Fibroblast of lung (primary cell): ENCODE measurements at regions not wholly inside any gene's neighbourhood (a gene's known extent, or its start where the extent isn't known, plus 50 kb on each side); places are given as distances from the start of the nearest gene placed in this dataset.

Source experiments
- DNase-seq, 2 donors: peaks; one replicate each; pipeline versions ENCODE4 v3.0.0 to v3.0.0-alpha.2; 2010; ENCODE audit warnings: low read depth in 2 of 2
- H2AFZ ChIP-seq: 2 replicates; pipeline ENCODE4 v1.5.1; 2012; ENCODE audit warnings: low read length, control low read depth, inconsistent platforms
- H3K27ac ChIP-seq: 2 replicates; pipeline ENCODE4 v1.5.1; 2011; ENCODE audit warnings: low read length, control low read depth; ENCODE audit not compliant: insufficient read depth
- H3K27me3 ChIP-seq: 2 replicates; pipeline ENCODE4 v1.5.1; 2011; ENCODE audit warnings: mild to moderate bottlenecking, low read length; ENCODE audit not compliant: control insufficient read depth, insufficient read depth
- H3K36me3 ChIP-seq: 2 replicates; pipeline ENCODE4 v1.5.1; 2011; ENCODE audit warnings: low read length; ENCODE audit not compliant: control insufficient read depth, insufficient read depth
- H3K4me1 ChIP-seq: 2 replicates; pipeline ENCODE4 v1.5.1; 2011; ENCODE audit warnings: low read length; ENCODE audit not compliant: control insufficient read depth, insufficient read depth; ENCODE audit errors: extremely low read depth
- H3K4me2 ChIP-seq: 2 replicates; pipeline ENCODE4 v1.5.1; 2011; ENCODE audit warnings: low read length, control low read depth; ENCODE audit not compliant: insufficient read depth; ENCODE audit errors: extremely low read depth
- H3K4me3 ChIP-seq, 4 experiments: fragments of 200-600 bp in 1 of 4; sonication (generic) in 1 of 4; replicated peaks in 1 of 4; 2 replicates each; pipeline ENCODE4 v1.5.1; 2011 to 2016; ENCODE audit warnings: low read length in 4 of 4, low read depth in 3 of 4, mild to moderate bottlenecking in 3 of 4, control low read depth in 2 of 4, inconsistent platforms in 1 of 4, mixed read lengths in 1 of 4; ENCODE audit not compliant: insufficient read depth in 1 of 4; ENCODE audit errors: control extremely low read depth in 1 of 4
- H3K79me2 ChIP-seq: 2 replicates; pipeline ENCODE4 v1.5.1; 2012; ENCODE audit warnings: mild to moderate bottlenecking, low read length, inconsistent platforms; ENCODE audit not compliant: control insufficient read depth, insufficient read depth
- H3K9ac ChIP-seq: 2 replicates; pipeline ENCODE4 v1.5.1; 2011; ENCODE audit warnings: mild to moderate bottlenecking, low read length, control low read depth; ENCODE audit not compliant: insufficient read depth
- H3K9me3 ChIP-seq: 2 replicates; pipeline ENCODE4 v1.5.1; 2012; ENCODE audit warnings: low read depth, low read length; ENCODE audit not compliant: control insufficient read depth, insufficient read depth
- H4K20me1 ChIP-seq: 2 replicates; pipeline ENCODE4 v1.5.1; 2011; ENCODE audit warnings: low read length; ENCODE audit not compliant: control insufficient read depth, insufficient read depth; ENCODE audit errors: extremely low read depth
- EZH2 ChIP-seq: IDR thresholded peaks from 2 replicates; pipeline ENCODE4 v1.5.1; 2012; ENCODE audit warnings: low read length, control low read depth, mild to moderate bottlenecking; ENCODE audit errors: missing control alignments
- TF ChIP-seq, protein P1 (sequence below), 2 donors: IDR thresholded peaks in 1 of 2; conservative IDR thresholded peaks in 1 of 2; 1 replicate in 1 of 2; 2 replicates in 1 of 2; pipeline ENCODE4 v1.5.1; 2011 to 2012; ENCODE audit warnings: low read length in 2 of 2, control low read depth in 1 of 2, inconsistent platforms in 1 of 2, low read depth in 1 of 2, mild to moderate bottlenecking in 1 of 2

DNA sequence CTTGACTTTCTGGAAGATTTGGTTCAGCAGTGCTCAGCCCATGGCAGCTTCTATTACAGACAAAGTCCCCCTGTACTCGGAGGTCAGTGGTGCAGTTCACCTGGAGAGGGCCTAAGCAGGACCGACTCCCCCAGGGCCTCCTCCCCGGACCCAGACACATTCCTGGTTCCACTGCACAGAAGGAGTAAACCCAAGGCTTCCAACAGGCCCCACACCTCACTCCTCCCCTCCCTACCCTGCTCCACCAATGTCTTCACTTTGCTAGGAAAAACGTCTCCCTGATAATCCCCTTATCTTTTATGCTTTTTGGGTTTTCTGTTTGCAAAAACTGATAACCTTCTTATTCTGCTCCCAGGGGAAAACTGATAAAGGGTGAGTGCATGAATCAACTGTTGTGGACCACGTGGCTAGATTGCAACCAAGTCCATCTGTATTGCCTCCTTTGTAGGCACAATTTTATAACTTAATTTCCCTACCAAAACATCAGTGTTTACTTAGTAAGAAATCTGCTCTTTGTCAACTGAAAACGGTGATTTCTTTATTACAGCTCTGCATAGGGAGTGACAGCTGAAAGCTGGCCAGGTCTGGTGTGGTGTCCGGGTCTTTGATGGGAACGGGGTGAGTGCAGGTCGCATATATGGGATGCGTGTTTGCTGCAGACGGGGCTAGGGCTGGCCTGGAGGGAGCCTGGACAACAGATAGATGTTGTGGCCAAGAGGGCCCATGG, 202.5 kb downstream of the GLI2 start:
- DNase-seq: peak in 1 of 2 donors; percentile 27
- Histone ChIP-seq H3K9me3 (no peaks in the 10 kb centered on the region), H4K20me1 (no peaks in the 10 kb centered on the region), H3K9ac (no peak overlapping the region), H3K27ac (peak overlapping the region; percentile 76), H3K27me3 (no peaks in the 10 kb centered on the region), H3K4me3 (no peak overlapping the region), H3K79me2 (peaks cover 4% of the 10 kb centered on the region), H2AFZ (no peak overlapping the region), H3K36me3 (no peaks in the 10 kb centered on the region), H3K4me2 (peak overlapping the region; percentile 76), H3K4me1 (peaks cover 51% of the 10 kb centered on the region)
- TF ChIP-seq, protein P1, sequence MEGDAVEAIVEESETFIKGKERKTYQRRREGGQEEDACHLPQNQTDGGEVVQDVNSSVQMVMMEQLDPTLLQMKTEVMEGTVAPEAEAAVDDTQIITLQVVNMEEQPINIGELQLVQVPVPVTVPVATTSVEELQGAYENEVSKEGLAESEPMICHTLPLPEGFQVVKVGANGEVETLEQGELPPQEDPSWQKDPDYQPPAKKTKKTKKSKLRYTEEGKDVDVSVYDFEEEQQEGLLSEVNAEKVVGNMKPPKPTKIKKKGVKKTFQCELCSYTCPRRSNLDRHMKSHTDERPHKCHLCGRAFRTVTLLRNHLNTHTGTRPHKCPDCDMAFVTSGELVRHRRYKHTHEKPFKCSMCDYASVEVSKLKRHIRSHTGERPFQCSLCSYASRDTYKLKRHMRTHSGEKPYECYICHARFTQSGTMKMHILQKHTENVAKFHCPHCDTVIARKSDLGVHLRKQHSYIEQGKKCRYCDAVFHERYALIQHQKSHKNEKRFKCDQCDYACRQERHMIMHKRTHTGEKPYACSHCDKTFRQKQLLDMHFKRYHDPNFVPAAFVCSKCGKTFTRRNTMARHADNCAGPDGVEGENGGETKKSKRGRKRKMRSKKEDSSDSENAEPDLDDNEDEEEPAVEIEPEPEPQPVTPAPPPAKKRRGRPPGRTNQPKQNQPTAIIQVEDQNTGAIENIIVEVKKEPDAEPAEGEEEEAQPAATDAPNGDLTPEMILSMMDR (conservative IDR thresholded peaks at IDR 0.05 in 1 of 2, IDR thresholded peaks at IDR 0.05 in 1 of 2; ENCODE audit: low read depth in 1 of 2, low read length in 2 of 2): no peak
- TF ChIP-seq EZH2: no peak

DNA sequence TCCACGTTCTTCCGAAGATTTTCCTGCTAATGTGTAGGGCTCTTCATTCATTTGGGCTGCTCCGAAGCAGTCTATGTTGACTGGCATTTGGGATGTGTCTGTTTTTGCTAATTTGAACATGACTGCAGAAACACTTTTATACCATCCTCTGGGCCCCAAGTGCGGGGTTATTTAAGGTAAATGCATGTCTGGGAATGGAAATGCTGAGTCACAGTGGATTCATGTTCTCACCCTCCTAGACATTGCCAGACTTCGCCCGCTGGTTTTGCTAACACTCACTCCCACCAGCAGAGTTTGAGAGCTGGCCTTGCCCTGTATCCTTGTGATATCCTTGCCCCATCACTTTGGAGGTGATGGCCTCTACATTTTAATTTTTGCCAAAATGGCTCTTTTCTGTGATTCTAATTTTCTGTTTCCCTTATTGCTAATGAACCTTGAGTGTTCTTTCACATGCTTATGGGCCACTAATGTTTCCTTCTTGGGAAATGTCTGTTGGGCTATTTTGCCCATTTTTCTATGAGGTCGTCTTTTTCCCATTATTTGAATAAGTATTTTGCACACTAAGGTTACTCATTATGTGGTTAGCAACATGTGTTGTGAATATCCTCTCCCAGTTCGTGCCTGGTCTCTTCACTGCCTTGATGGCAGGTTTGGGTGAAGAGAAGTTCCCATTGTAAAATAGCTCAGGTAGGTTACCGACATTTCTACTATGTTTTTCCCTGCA, 204.1 kb downstream of the GLI2 start:
- Histone ChIP-seq H3K9ac (no peak overlapping the region), H3K9me3 (no peaks in the 10 kb centered on the region), H3K4me1 (peaks cover 38% of the 10 kb centered on the region), H4K20me1 (no peaks in the 10 kb centered on the region), H3K79me2 (peaks cover 4% of the 10 kb centered on the region), H3K27ac (peak overlapping the region; percentile 22), H3K4me3 (no peak overlapping the region), H3K4me2 (no peak overlapping the region), H3K36me3 (no peaks in the 10 kb centered on the region), H2AFZ (no peak overlapping the region), H3K27me3 (no peaks in the 10 kb centered on the region)
- peak; percentile 89 to 94 for DNase-seq
- TF ChIP-seq EZH2: no peak
- TF ChIP-seq, protein P1 (conservative IDR thresholded peaks at IDR 0.05 in 1 of 2, IDR thresholded peaks at IDR 0.05 in 1 of 2; ENCODE audit: low read depth in 1 of 2, low read length in 2 of 2): no peak

DNA sequence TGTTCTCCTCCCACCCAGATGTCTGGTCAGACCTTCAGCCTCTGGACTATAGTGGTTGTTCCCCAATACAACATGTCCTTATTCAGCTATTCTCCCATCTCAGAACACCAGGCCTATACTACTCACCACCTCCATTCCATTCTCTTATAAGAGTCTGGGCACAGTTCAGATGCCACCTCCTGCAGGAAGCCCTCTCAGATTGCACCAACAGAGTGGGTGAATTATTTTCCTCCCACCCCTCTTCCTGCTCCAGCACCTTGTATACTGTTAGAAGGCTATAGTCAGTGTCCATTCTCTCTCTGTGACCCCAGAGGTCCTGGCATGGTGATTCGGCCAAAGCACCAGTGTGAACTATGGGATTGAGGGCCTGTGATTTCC, 204.6 kb downstream of the GLI2 start:
- Histone ChIP-seq H3K79me2 (peaks cover 4% of the 10 kb centered on the region), H3K27ac (no peak overlapping the region), H3K9ac (no peak overlapping the region), H3K27me3 (no peaks in the 10 kb centered on the region), H2AFZ (no peak overlapping the region), H3K4me1 (peaks cover 34% of the 10 kb centered on the region), H3K4me3 (no peak overlapping the region), H3K9me3 (no peaks in the 10 kb centered on the region), H3K4me2 (no peak overlapping the region), H3K36me3 (no peaks in the 10 kb centered on the region), H4K20me1 (no peaks in the 10 kb centered on the region)
- TF ChIP-seq, protein P1 (conservative IDR thresholded peaks at IDR 0.05 in 1 of 2, IDR thresholded peaks at IDR 0.05 in 1 of 2; ENCODE audit: low read depth in 1 of 2, low read length in 2 of 2): no peak
- TF ChIP-seq EZH2: no peak
- no peak for DNase-seq
